ENCODE measurements at regions not wholly inside any gene's neighbourhood (a gene's known extent, or its start where the extent isn't known, plus 50 kb on each side); places are given as distances from the start of the nearest gene placed in this dataset.

- RAD21 ChIA-PET (ENCODE audit: unreplicated experiment), result no interaction called here
- Histone ChIP-seq H3K9me3 (replicated peaks; ENCODE audit: control insufficient read depth, insufficient read depth, low read length) (peaks cover 3% of the 10 kb centered on the region; the same call in 1 of the 3 replicates), H2AFZ (ENCODE audit: control insufficient read depth, low read depth, low read length) (no peak overlapping the region), H3K4me2 (ENCODE audit: control insufficient read depth, insufficient read depth) (no peak overlapping the region), H3K27ac (ENCODE audit: control insufficient read depth, insufficient read depth) (no peak overlapping the region), H3K36me3 (ENCODE audit: control insufficient read depth in 2 of 2, insufficient read depth in 2 of 2, low read length in 1 of 2) (no peaks in the 10 kb centered on the region), H3K4me3 (no peak overlapping the region), H3K9ac (ENCODE audit: control insufficient read depth, insufficient read depth, low read length) (no peak overlapping the region), H3K27me3 (replicated peaks in 1 of 2; ENCODE audit: control insufficient read depth in 2 of 2, insufficient read depth in 2 of 2, low read length in 1 of 2) (no peaks in the 10 kb centered on the region; a peak in 1 of 4 replicates), H3K4me1 (ENCODE audit: control insufficient read depth, insufficient read depth, low read length) (no peaks in the 10 kb centered on the region), H4K20me1 (ENCODE audit: control insufficient read depth, insufficient read depth) (no peaks in the 10 kb centered on the region), H3K79me2 (ENCODE audit: control insufficient read depth, insufficient read depth, low read length) (no peaks in the 10 kb centered on the region)
- in situ Hi-C loops (cut with MboI), result no loop called here
- CTCF ChIA-PET, result no interaction called here
- POLR2A ChIA-PET, result no interaction called here
- no peak for ATAC-seq
- DNase-seq (ENCODE audit: low read depth, low spot score), result no peak
- 1% methylated on average over 5 of the region's 5 CpGs for WGBS (ENCODE audit: insufficient coverage, insufficient replicate concordance, low lambda C conversion rate, missing lambda C conversion rate)
- TF ChIP-seq PKNOX1 (IDR thresholded peaks at IDR 0.05) (no peak), ZSCAN29 (IDR thresholded peaks at IDR 0.05) (no peak), TAF1 (IDR thresholded peaks at IDR 0.05; ENCODE audit: borderline replicate concordance, low read depth, low read length) (no peak), USF1 (IDR thresholded peaks at IDR 0.05; ENCODE audit: borderline replicate concordance, extremely low read length, insufficient read depth, low read depth, low read length) (no peak), MAX (IDR thresholded peaks at IDR 0.05; ENCODE audit: low read depth, low read length) (no peak), NFYA (IDR thresholded peaks at IDR 0.05; ENCODE audit: borderline replicate concordance, low read depth, low read length) (no peak), IRF3 (IDR thresholded peaks at IDR 0.05) (no peak), ZBED1 (IDR thresholded peaks at IDR 0.05; ENCODE audit: borderline replicate concordance) (no peak), SMAD1 (IDR thresholded peaks at IDR 0.05; ENCODE audit: low read depth, partially characterized antibody) (no peak), TCF12 (IDR thresholded peaks at IDR 0.05; ENCODE audit: low read depth, low read length) (no peak), PML (IDR thresholded peaks at IDR 0.05; ENCODE audit: low read length) (no peak), JUND (IDR thresholded peaks at IDR 0.05; ENCODE audit: low read depth, low read length) (no peak), ZBTB11 (CRISPR knock-in tag; IDR thresholded peaks at IDR 0.05) (no peak), NR2C2 (IDR thresholded peaks at IDR 0.05; ENCODE audit: borderline replicate concordance, control insufficient read depth, insufficient read length, low read depth) (no peak), IRF5 (IDR thresholded peaks at IDR 0.05; ENCODE audit: borderline replicate concordance) (no peak)
- intact Hi-C loops (cut with micrococcal nuclease; ENCODE audit: unreplicated experiment), result no loop called here
- BruUV-seq (replicated peaks), result no TSS peak
- no peak for FAIRE-seq
- SMC1A ChIA-PET (ENCODE audit: uncharacterized antibody, unreplicated experiment), result no interaction called here
Measured at GRCh38 chr2:5540856-5541255, 151.3 kb upstream of the SOX11 start.

All from GM12878 (cell line).